ENCODE measurements at regions not wholly inside any gene's neighbourhood (a gene's known extent, or its start where the extent isn't known, plus 50 kb on each side); places are given as distances from the start of the nearest gene placed in this dataset.

DNA sequence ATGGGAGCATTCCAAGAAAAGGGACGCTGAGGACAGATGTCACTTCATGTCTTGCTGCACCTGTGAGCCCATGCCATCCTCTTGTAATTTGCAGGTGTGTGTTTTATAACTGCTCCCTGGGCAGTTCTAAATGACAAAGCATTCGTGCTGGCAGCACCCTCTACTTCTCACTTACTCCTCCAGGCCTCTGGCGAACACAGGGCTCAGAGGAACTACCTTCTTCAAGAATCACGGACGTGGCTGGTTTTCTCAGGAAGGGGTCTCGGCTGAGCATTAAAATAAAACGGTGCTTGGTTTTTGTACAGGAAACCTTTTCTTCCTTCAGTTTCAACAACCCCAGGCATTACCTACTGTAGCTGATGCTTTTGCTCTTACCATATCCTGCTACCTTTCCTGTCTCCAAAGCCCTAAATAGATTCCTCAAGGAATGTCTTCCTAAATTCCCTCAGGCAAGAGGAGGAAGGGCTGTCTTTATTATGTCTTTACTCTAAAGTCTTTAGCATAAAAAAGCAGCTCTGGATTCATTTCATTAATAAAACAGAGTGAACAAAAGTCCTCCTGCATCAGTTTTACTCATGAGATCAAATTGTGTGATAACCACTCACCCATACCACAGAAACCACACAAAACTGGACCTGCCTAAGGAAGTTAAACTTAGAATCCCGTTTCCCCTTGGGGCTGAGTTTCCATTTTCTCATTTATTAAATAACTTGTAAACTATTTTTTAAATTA is 79.0 kb upstream of the MAP10 start:
- TF ChIP-seq YY1 (IDR thresholded peaks at IDR 0.05; ENCODE audit: insufficient read depth, insufficient read length) (no peak), ZNF274 (IDR thresholded peaks at IDR 0.05; ENCODE audit: low read depth, low read length) (no peak)
